Naive thymus-derived CD4-positive, alpha-beta T cell (primary cell): ENCODE measurements at regions not wholly inside any gene's neighbourhood (a gene's known extent, or its start where the extent isn't known, plus 50 kb on each side); places are given as distances from the start of the nearest gene placed in this dataset.

Source experiments
- ATAC-seq: fragments of 150-1000 bp; cut with Tn5 transposase; 2 replicates; pipeline ENCODE4 v1.10.0; 2021; ENCODE audit warnings: mild to moderate bottlenecking, moderate library complexity
- CTCF ChIA-PET: fragments of 350-600 bp; sonication (Branson Sonifier 250); formaldehyde crosslinking; loops from one replicate; lab custom pipeline; 2021; ENCODE audit warnings: antibody characterized with exemption; lab: Charles Lee
- POLR2A ChIA-PET: fragments of 350-600 bp; sonication (Branson Sonifier 250); formaldehyde crosslinking; loops from one replicate; lab custom pipeline; 2021; ENCODE audit warnings: antibody characterized with exemption, inconsistent platforms; lab: Charles Lee
- DNase-seq, 9 donors: peaks; one replicate each; pipeline versions ENCODE4 v3.0.0 to v3.0.0-alpha.2; 2020 to 2022; ENCODE audit warnings: mixed read lengths in 1 of 9
- H3K27ac ChIP-seq: one replicate; pipeline ENCODE4 v1.7.0; 2013; ENCODE audit warnings: mild to moderate bottlenecking, low read depth, low read length, moderate library complexity
- H3K27me3 ChIP-seq, 2 donors: one replicate each; pipeline ENCODE4 v1.7.0; 2013; ENCODE audit warnings: low read length in 2 of 2, mild to moderate bottlenecking in 2 of 2, moderate library complexity in 2 of 2; ENCODE audit not compliant: control insufficient read depth in 2 of 2, insufficient read depth in 2 of 2
- H3K36me3 ChIP-seq, 3 experiments: 1 replicate in 2 of 3; 2 replicates in 1 of 3; pipeline ENCODE4 v1.7.0; 2013; ENCODE audit warnings: low read length in 3 of 3, mild to moderate bottlenecking in 3 of 3, moderate library complexity in 1 of 3; ENCODE audit not compliant: insufficient read depth in 3 of 3, control insufficient read depth in 2 of 3
- H3K4me1 ChIP-seq, 2 donors: one replicate each; pipeline ENCODE4 v1.7.0; 2013; ENCODE audit warnings: low read length in 2 of 2, mild to moderate bottlenecking in 2 of 2, moderate library complexity in 1 of 2; ENCODE audit not compliant: control insufficient read depth in 2 of 2, insufficient read depth in 2 of 2
- H3K4me3 ChIP-seq: 2 replicates; pipeline ENCODE4 v1.7.0; 2013; ENCODE audit warnings: mild to moderate bottlenecking, low read length
- H3K9me3 ChIP-seq, 3 experiments: 1 replicate in 2 of 3; 2 replicates in 1 of 3; pipeline ENCODE4 v1.7.0; 2013; ENCODE audit warnings: low read length in 3 of 3; ENCODE audit not compliant: control insufficient read depth in 2 of 3
- H3K27ac Mint-ChIP-seq, 9 donors: one replicate each; pipeline ENCODE4 v1.8.0; 2020 to 2022; ENCODE audit warnings: mixed read lengths in 9 of 9, mild to moderate bottlenecking in 8 of 9, moderate library complexity in 5 of 9, inconsistent platforms in 2 of 9
- H3K27me3 Mint-ChIP-seq, 5 donors: one replicate each; pipeline ENCODE4 v1.8.0; 2021 to 2022; ENCODE audit warnings: mixed read lengths in 5 of 5, mild to moderate bottlenecking in 1 of 5
- H3K36me3 Mint-ChIP-seq, 5 donors: one replicate each; pipeline ENCODE4 v1.8.0; 2020 to 2022; ENCODE audit warnings: mixed read lengths in 5 of 5, mild to moderate bottlenecking in 3 of 5, inconsistent platforms in 1 of 5
- H3K4me1 Mint-ChIP-seq, 7 donors: one replicate each; pipeline ENCODE4 v1.8.0; 2020 to 2022; ENCODE audit warnings: mixed read lengths in 7 of 7, mild to moderate bottlenecking in 3 of 7, inconsistent platforms in 1 of 7
- H3K4me3 Mint-ChIP-seq, 10 donors: one replicate each; pipeline ENCODE4 v1.8.0; 2020 to 2022; ENCODE audit warnings: mild to moderate bottlenecking in 10 of 10, mixed read lengths in 10 of 10, moderate library complexity in 6 of 10, inconsistent platforms in 2 of 10
- H3K9me3 Mint-ChIP-seq, 11 donors: one replicate each; pipeline ENCODE4 v1.8.0; 2020 to 2022; ENCODE audit warnings: mixed read lengths in 11 of 11, mild to moderate bottlenecking in 4 of 11, inconsistent platforms in 1 of 11, moderate library complexity in 1 of 11
- intact Hi-C, 2 donors: fragments of 100-400 bp; cut with micrococcal nuclease; formaldehyde crosslinking; loops; one replicate each; pipeline ENCODE4 v1.15.1; 2023

GRCh38 chr13:87536499-87536898 is 134.7 kb upstream of the SLITRK5 start:
- no peak for DNase-seq
- H3K36me3 ChIP-seq, result no peaks in the 10 kb centered on the region
- peaks cover 0 to 5% (median 0%) of the 10 kb centered on the region in 3 experiments for H3K9me3 ChIP-seq
- no peak overlapping the region for H3K4me3 ChIP-seq
- intact Hi-C loops, result no loop called here
- H3K9me3 Mint-ChIP-seq, result peaks cover 0 to 12% (median 5%) of the 10 kb centered on the region in 11 donors
- H3K27me3 Mint-ChIP-seq, result no peaks in the 10 kb centered on the region
- no peaks in the 10 kb centered on the region for H3K36me3 Mint-ChIP-seq
- no peak overlapping the region for H3K27ac ChIP-seq
- POLR2A ChIA-PET, result no interaction called here
- H3K4me3 Mint-ChIP-seq, result no peak overlapping the region
- ATAC-seq, result no peak
- CTCF ChIA-PET, result no interaction called here
- no peaks in the 10 kb centered on the region for H3K27me3 ChIP-seq
- H3K4me1 ChIP-seq, result no peaks in the 10 kb centered on the region
- H3K27ac Mint-ChIP-seq, result no peak overlapping the region
- no peaks in the 10 kb centered on the region for H3K4me1 Mint-ChIP-seq

GRCh38 chr13:87536899-87537298 is 134.3 kb upstream of the SLITRK5 start:
- H3K4me1 Mint-ChIP-seq, result no peaks in the 10 kb centered on the region
- no peak overlapping the region for H3K4me3 Mint-ChIP-seq
- no peak overlapping the region for H3K27ac Mint-ChIP-seq
- Histone ChIP-seq H3K36me3 (no peaks in the 10 kb centered on the region), H3K27ac (no peak overlapping the region), H3K4me3 (no peak overlapping the region), H3K9me3 (peaks cover 0 to 5% (median 0%) of the 10 kb centered on the region in 3 experiments), H3K4me1 (no peaks in the 10 kb centered on the region), H3K27me3 (no peaks in the 10 kb centered on the region)
- intact Hi-C loops, result no loop called here
- DNase-seq (no peak), ATAC-seq (no peak)
- ChIA-PET POLR2A (no interaction called here), CTCF (no interaction called here)
- no peaks in the 10 kb centered on the region for H3K27me3 Mint-ChIP-seq
- peaks cover 0 to 12% (median 5%) of the 10 kb centered on the region in 11 donors for H3K9me3 Mint-ChIP-seq
- no peaks in the 10 kb centered on the region for H3K36me3 Mint-ChIP-seq

- ChIA-PET POLR2A (no interaction called here), CTCF (no interaction called here)
- DNase-seq, result no peak
- no peak overlapping the region for H3K27ac Mint-ChIP-seq
- no peak overlapping the region for H3K27ac ChIP-seq
- H3K36me3 Mint-ChIP-seq, result no peaks in the 10 kb centered on the region
- no peak for ATAC-seq
- H3K9me3 ChIP-seq, result peaks cover 0 to 5% (median 0%) of the 10 kb centered on the region in 3 experiments
- peaks cover 0 to 12% (median 5%) of the 10 kb centered on the region in 11 donors for H3K9me3 Mint-ChIP-seq
- no peak overlapping the region for H3K4me3 Mint-ChIP-seq
- H3K27me3 Mint-ChIP-seq, result no peaks in the 10 kb centered on the region
- no peaks in the 10 kb centered on the region for H3K36me3 ChIP-seq
- no peaks in the 10 kb centered on the region for H3K4me1 ChIP-seq
- no peaks in the 10 kb centered on the region for H3K27me3 ChIP-seq
- H3K4me1 Mint-ChIP-seq, result no peaks in the 10 kb centered on the region
- no peak overlapping the region for H3K4me3 ChIP-seq
- intact Hi-C loops, result no loop called here
These were observed 133.2 kb upstream of the SLITRK5 start for GRCh38 chr13:87537951-87538350.

- DNase-seq, result no peak
- intact Hi-C loops, result no loop called here
- CTCF ChIA-PET, result no interaction called here
- H3K4me1 Mint-ChIP-seq, result no peaks in the 10 kb centered on the region
- Histone ChIP-seq H3K4me1 (no peaks in the 10 kb centered on the region), H3K9me3 (peaks cover 0 to 5% (median 0%) of the 10 kb centered on the region in 3 experiments), H3K4me3 (no peak overlapping the region), H3K27ac (no peak overlapping the region), H3K36me3 (no peaks in the 10 kb centered on the region), H3K27me3 (no peaks in the 10 kb centered on the region)
- POLR2A ChIA-PET, result no interaction called here
- ATAC-seq, result no peak
- no peak overlapping the region for H3K27ac Mint-ChIP-seq
- no peaks in the 10 kb centered on the region for H3K36me3 Mint-ChIP-seq
- peaks cover 0 to 13% (median 5%) of the 10 kb centered on the region in 11 donors for H3K9me3 Mint-ChIP-seq
- H3K27me3 Mint-ChIP-seq, result no peaks in the 10 kb centered on the region
- H3K4me3 Mint-ChIP-seq, result no peak overlapping the region
These were observed 132.7 kb upstream of the SLITRK5 start for GRCh38 chr13:87538366-87539052.

GRCh38 chr13:87553142-87553541 is 118.0 kb upstream of the SLITRK5 start:
- Mint-ChIP-seq H3K36me3 (no peaks in the 10 kb centered on the region), H3K27ac (no peak overlapping the region), H3K27me3 (no peaks in the 10 kb centered on the region), H3K9me3 (peaks cover 0 to 10% (median 1%) of the 10 kb centered on the region in 11 donors), H3K4me1 (no peaks in the 10 kb centered on the region), H3K4me3 (no peak overlapping the region)
- Histone ChIP-seq H3K27me3 (no peaks in the 10 kb centered on the region), H3K27ac (no peak overlapping the region), H3K36me3 (no peaks in the 10 kb centered on the region), H3K4me3 (no peak overlapping the region), H3K4me1 (no peaks in the 10 kb centered on the region), H3K9me3 (no peaks in the 10 kb centered on the region)
- intact Hi-C loops, result no loop called here
- ATAC-seq, result no peak
- CTCF ChIA-PET, result no interaction called here
- POLR2A ChIA-PET, result no interaction called here
- DNase-seq, result no peak

GRCh38 chr13:87554045-87554444 is 117.1 kb upstream of the SLITRK5 start:
- DNase-seq (no peak), ATAC-seq (no peak)
- Mint-ChIP-seq H3K4me3 (no peak overlapping the region), H3K27ac (no peak overlapping the region), H3K9me3 (peaks cover 0 to 10% (median 1%) of the 10 kb centered on the region in 11 donors), H3K4me1 (no peaks in the 10 kb centered on the region), H3K36me3 (no peaks in the 10 kb centered on the region), H3K27me3 (no peaks in the 10 kb centered on the region)
- intact Hi-C loops, result no loop called here
- Histone ChIP-seq H3K9me3 (no peaks in the 10 kb centered on the region), H3K4me3 (no peak overlapping the region), H3K4me1 (no peaks in the 10 kb centered on the region), H3K27ac (no peak overlapping the region), H3K27me3 (no peaks in the 10 kb centered on the region), H3K36me3 (no peaks in the 10 kb centered on the region)
- POLR2A ChIA-PET, result no interaction called here
- CTCF ChIA-PET, result no interaction called here

- CTCF ChIA-PET, result no interaction called here
- no peaks in the 10 kb centered on the region for H3K27me3 Mint-ChIP-seq
- H3K36me3 Mint-ChIP-seq, result no peaks in the 10 kb centered on the region
- intact Hi-C loops, result no loop called here
- DNase-seq (no peak), ATAC-seq (no peak)
- POLR2A ChIA-PET, result no interaction called here
- H3K4me1 ChIP-seq, result no peaks in the 10 kb centered on the region
- no peak overlapping the region for H3K27ac Mint-ChIP-seq
- no peak overlapping the region for H3K4me3 Mint-ChIP-seq
- no peak overlapping the region for H3K27ac ChIP-seq
- no peaks in the 10 kb centered on the region for H3K9me3 ChIP-seq
- no peaks in the 10 kb centered on the region for H3K36me3 ChIP-seq
- no peaks in the 10 kb centered on the region for H3K4me1 Mint-ChIP-seq
- H3K27me3 ChIP-seq, result no peaks in the 10 kb centered on the region
- H3K9me3 Mint-ChIP-seq, result peaks cover 0 to 19% (median 9%) of the 10 kb centered on the region in 11 donors
- no peak overlapping the region for H3K4me3 ChIP-seq
These were observed 113.4 kb upstream of the SLITRK5 start for GRCh38 chr13:87557788-87558187.
